GM13976 (cell line): ENCODE measurements at regions not wholly inside any gene's neighbourhood (a gene's known extent, or its start where the extent isn't known, plus 50 kb on each side); places are given as distances from the start of the nearest gene placed in this dataset.

Source experiments
- DNase-seq: peaks from one replicate; pipeline ENCODE4 v3.0.0; 2012; ENCODE audit warnings: low spot score
- in situ Hi-C: fragments of 300-500 bp; cut with MboI; formaldehyde crosslinking; loops from one replicate; pipeline ENCODE4 v1.12.0; 2022; ENCODE audit warnings: low sequenced_read_pairs, mixed read lengths, inconsistent platforms; ENCODE audit not compliant: unreplicated experiment
- TF ChIP-seq, protein P1 (sequence below): IDR thresholded peaks from 2 replicates; pipeline ENCODE4 v1.5.1; 2012; ENCODE audit warnings: borderline replicate concordance, mild to moderate bottlenecking; ENCODE audit not compliant: insufficient read depth; ENCODE audit errors: extremely low read depth, missing control alignments, control extremely low read depth

DNA sequence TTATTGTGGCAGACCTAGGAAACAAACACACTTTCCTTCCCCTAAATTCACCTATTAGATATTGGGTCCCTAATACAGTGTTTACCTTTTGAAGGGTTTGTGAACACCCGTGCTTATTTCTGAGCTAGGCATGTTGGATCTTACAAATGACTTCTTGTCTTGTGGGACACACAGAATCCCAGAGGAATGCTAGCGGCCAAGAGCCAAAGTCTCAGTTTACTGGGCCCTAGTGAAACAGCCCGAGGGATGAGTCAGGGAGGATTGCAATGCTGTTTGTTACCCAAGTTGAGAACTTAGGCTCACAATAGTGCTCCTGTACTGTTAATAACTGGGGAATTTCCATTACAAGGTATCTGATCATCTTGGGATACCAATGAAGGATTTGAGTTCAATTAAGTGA is 100.1 kb upstream of the AKT3 start:
- in situ Hi-C loops: no loop called here
- DNase-seq: no peak
- TF ChIP-seq, protein P1, sequence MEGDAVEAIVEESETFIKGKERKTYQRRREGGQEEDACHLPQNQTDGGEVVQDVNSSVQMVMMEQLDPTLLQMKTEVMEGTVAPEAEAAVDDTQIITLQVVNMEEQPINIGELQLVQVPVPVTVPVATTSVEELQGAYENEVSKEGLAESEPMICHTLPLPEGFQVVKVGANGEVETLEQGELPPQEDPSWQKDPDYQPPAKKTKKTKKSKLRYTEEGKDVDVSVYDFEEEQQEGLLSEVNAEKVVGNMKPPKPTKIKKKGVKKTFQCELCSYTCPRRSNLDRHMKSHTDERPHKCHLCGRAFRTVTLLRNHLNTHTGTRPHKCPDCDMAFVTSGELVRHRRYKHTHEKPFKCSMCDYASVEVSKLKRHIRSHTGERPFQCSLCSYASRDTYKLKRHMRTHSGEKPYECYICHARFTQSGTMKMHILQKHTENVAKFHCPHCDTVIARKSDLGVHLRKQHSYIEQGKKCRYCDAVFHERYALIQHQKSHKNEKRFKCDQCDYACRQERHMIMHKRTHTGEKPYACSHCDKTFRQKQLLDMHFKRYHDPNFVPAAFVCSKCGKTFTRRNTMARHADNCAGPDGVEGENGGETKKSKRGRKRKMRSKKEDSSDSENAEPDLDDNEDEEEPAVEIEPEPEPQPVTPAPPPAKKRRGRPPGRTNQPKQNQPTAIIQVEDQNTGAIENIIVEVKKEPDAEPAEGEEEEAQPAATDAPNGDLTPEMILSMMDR: no peak

DNA sequence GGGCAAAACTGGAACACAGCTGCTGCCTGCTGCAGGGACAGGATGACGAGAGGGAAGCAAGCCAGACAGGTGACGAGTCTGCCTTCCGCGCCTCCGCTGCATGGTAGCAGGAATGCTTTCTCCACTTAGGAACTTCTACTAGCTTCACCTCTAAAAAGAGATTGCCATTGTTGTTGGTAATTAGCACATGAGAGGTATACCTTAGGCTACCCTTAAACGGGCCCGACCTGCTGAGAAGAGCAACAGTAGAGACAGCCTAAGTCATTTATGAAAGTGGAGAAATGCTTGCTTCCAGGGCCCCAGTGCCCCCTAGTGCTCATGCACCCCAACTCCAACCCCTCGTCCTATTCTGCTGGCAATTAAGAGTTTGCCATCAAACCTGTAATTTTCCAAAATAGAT is 96.9 kb upstream of the AKT3 start:
- TF ChIP-seq, protein P1: peak; percentile 14
- in situ Hi-C loops: loop anchor here (25.0 kb wide), 1 partner anchor 610 kb away; no protein-coding TSS in a partner anchor
- DNase-seq: peak; percentile 47

DNA sequence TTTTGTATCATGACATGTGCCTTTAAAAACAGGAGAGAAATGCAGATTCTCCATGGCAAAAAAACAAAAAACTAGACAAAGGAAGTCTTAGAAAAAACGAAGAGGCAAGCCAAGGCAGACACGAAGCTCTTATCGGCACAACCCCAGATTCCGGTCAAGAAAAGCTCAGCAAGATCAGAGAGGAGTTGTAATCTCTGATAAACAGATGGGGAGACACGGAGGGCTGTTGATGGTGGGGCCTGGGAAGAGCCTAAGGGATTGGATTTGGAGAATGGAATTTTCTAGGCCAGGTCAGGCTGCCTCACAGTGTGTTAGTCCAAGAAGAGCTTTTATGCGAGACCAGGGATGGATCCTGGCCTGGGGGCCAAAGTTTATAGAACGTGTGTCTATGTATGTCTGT is 96.2 kb upstream of the AKT3 start:
- DNase-seq: no peak
- in situ Hi-C loops: loop anchor here (25.0 kb wide), 1 partner anchor 609 kb away; no protein-coding TSS in a partner anchor
- TF ChIP-seq, protein P1: no peak

DNA sequence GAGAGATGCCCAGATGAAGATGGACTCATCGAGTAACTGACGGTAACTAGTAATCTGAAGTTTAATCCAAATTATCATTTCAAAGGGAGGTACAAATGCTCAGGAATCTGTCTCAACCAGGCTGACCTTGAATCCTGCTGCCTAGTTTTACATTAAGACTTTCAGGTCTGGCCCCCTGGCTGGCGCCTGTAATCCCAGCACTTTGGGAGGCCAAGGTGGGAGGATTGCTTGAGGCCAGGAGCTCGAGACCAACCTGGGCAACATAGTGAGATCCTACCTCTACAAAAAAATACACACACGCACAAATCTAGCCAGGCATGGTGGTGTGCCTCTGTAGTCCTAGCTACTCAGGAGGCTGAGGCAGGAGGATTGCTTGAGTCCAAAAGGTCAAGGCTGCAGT is 95.7 kb upstream of the AKT3 start:
- TF ChIP-seq, protein P1: no peak
- DNase-seq: no peak
- in situ Hi-C loops: loop anchor here (25.0 kb wide), 1 partner anchor 608 kb away; no protein-coding TSS in a partner anchor

DNA sequence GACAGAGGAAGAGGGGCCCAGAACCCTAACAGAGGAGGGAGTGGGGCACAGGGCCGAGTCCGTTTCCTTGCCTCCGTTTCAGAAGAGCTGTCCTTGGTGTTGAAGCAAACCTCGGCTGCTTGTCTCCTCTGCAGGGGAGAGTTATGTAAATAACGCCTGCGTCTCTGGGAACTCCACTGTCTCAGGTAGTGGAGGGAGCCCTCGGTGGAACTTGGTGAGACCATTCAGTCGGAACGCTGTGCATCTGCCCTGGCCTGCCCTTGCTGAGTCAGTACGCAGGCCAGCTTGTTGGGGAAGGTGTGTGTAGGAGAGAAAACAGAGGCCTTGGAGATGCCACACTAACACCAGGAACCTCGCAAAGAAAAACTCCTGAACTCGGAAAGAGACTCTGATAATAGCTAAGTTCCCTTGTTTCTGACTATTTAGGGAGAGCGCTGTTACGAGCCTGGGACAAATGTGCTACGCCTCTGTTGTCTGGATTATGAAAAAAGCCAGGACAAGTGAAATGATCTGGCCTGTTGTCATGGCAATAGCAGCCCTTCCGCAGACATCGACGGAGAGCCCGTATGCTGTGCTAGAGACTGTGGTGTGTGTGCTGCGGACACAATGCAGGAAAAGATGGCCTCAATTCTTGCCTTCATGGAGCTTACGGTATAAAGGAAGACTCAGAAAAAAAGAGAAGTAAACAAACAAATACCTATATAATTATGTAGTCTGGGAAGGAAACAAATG is 94.6 kb upstream of the AKT3 start:
- in situ Hi-C loops: loop anchor here (25.0 kb wide), 1 partner anchor 607 kb away; no protein-coding TSS in a partner anchor
- TF ChIP-seq, protein P1: no peak
- no peak for DNase-seq

DNA sequence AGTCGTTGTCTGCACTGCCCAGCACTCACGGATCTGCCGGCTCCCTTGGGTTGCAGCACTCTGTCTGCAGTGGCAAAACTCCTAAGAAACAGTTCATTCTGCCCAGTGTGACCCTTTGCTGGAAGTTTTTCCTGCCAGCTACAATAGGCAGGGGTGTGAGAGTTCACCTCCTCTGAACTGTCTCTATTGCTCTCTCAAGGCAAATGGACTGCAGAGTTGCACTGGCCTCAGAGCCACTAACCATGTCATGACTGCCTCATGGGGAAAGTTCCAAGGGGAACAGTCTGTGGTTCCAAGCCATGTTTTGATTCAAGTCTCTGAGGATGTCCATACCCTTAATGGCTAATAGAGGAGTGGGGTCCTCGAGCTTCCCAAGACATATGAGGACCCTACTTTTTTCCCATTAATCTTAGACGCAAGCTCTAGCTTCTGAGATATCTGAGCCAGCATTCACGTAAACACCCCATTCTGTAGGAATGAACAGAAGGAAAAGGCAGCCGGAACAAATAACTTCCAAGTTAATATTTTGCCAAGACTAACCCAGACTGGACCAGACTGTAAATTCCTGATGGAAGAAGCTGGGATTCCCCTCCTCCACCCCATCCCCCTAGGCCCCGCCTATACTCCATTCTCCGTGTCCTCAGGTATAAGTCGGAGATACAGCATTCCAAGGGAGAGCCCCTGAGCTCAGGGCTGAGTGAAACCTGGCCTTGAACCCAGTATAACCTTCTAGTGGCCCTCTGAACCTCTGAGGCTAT is 93.8 kb upstream of the AKT3 start:
- DNase-seq: no peak
- TF ChIP-seq, protein P1: no peak
- in situ Hi-C loops: loop anchor here (25.0 kb wide), 1 partner anchor 607 kb away; no protein-coding TSS in a partner anchor
